Liver (tissue), 8 donors: ENCODE measurements at regions not wholly inside any gene's neighbourhood (a gene's known extent, or its start where the extent isn't known, plus 50 kb on each side); places are given as distances from the start of the nearest gene placed in this dataset.

ENCODE experiments used
- DNase-seq: peaks from one replicate; pipeline ENCODE4 v3.0.0-alpha.2; 2017; ENCODE audit warnings: low spot score
- H3K27ac ChIP-seq, 2 donors: one replicate each; pipeline ENCODE4 v1.7.0; 2013; ENCODE audit warnings: inconsistent platforms in 2 of 2, low read length in 2 of 2, control low read depth in 1 of 2, low read depth in 1 of 2, mild to moderate bottlenecking in 1 of 2
- H3K27me3 ChIP-seq, 4 donors: one replicate each; pipeline versions ENCODE4 v1.6.1 to v1.7.0; 2013; ENCODE audit warnings: low read length in 3 of 4, inconsistent platforms in 1 of 4, mild to moderate bottlenecking in 1 of 4, moderate library complexity in 1 of 4; ENCODE audit not compliant: control insufficient read depth in 4 of 4, insufficient read depth in 4 of 4
- H3K36me3 ChIP-seq, 4 donors: one replicate each; pipeline versions ENCODE4 v1.6.1 to v1.7.0; 2013; ENCODE audit warnings: low read length in 3 of 4, mild to moderate bottlenecking in 3 of 4, low read depth in 1 of 4, moderate library complexity in 1 of 4; ENCODE audit not compliant: control insufficient read depth in 4 of 4, insufficient read depth in 3 of 4
- H3K4me1 ChIP-seq, 4 donors: one replicate each; pipeline versions ENCODE4 v1.6.1 to v1.7.0; 2013; ENCODE audit warnings: low read length in 3 of 4, mild to moderate bottlenecking in 3 of 4, moderate library complexity in 1 of 4; ENCODE audit not compliant: control insufficient read depth in 4 of 4, insufficient read depth in 4 of 4
- H3K4me3 ChIP-seq, 3 donors: one replicate each; pipeline versions ENCODE4 v1.6.1 to v1.7.0; 2013; ENCODE audit warnings: low read length in 3 of 3, control low read depth in 1 of 3, low read depth in 1 of 3, mild to moderate bottlenecking in 1 of 3
- H3K9ac ChIP-seq, 2 donors: one replicate each; pipeline ENCODE4 v1.7.0; 2013; ENCODE audit warnings: low read length in 2 of 2, mild to moderate bottlenecking in 2 of 2, moderate library complexity in 2 of 2, control low read depth in 1 of 2, low read depth in 1 of 2
- H3K9me3 ChIP-seq, 4 donors: one replicate each; pipeline versions ENCODE4 v1.6.1 to v1.7.0; 2013; ENCODE audit warnings: low read length in 3 of 4; ENCODE audit not compliant: control insufficient read depth in 4 of 4
- ATF3 ChIP-seq: IDR thresholded peaks from 2 replicates; pipeline ENCODE4 v1.6.1; 2016; ENCODE audit warnings: antibody characterized with exemption
- CTCF ChIP-seq: fragments of 150-350 bp; IDR thresholded peaks from 2 replicates; pipeline ENCODE4 v1.5.1; 2017; ENCODE audit warnings: improper control_type of control experiment, low read depth, low read length; ENCODE audit not compliant: missing input control
- EGR1 ChIP-seq, 2 donors: IDR thresholded peaks; 2 replicates each; pipeline ENCODE4 v1.6.1; 2016 to 2018; ENCODE audit warnings: antibody characterized with exemption in 2 of 2, low read depth in 2 of 2
- FOXA1 ChIP-seq: IDR thresholded peaks from 2 replicates; pipeline ENCODE4 v1.6.1; 2016; ENCODE audit warnings: antibody characterized with exemption
- FOXA2 ChIP-seq: IDR thresholded peaks from 2 replicates; pipeline ENCODE4 v1.6.1; 2016; ENCODE audit warnings: antibody characterized with exemption
- GABPA ChIP-seq, 2 donors: IDR thresholded peaks in 1 of 2; conservative IDR thresholded peaks in 1 of 2; 2 replicates each; pipeline ENCODE4 v1.6.1; 2016; ENCODE audit warnings: antibody characterized with exemption in 2 of 2, mild to moderate bottlenecking in 1 of 2, moderate library complexity in 1 of 2
- HNF4A ChIP-seq, 2 donors: conservative IDR thresholded peaks; 2 replicates each; pipeline ENCODE4 v1.6.1; 2016; ENCODE audit warnings: antibody characterized with exemption in 2 of 2, mild to moderate bottlenecking in 2 of 2
- HNF4G ChIP-seq: IDR thresholded peaks from 2 replicates; pipeline ENCODE4 v1.6.1; 2016; ENCODE audit warnings: antibody characterized with exemption
- JUND ChIP-seq, 2 donors: IDR thresholded peaks; 2 replicates each; pipeline ENCODE4 v1.6.1; 2016; ENCODE audit warnings: antibody characterized with exemption in 2 of 2
- NR2F2 ChIP-seq: IDR thresholded peaks from 2 replicates; pipeline ENCODE4 v1.6.1; 2016; ENCODE audit warnings: antibody characterized with exemption
- RAD21 ChIP-seq, 2 donors: IDR thresholded peaks; 2 replicates each; pipeline ENCODE4 v1.6.1; 2016; ENCODE audit warnings: antibody characterized with exemption in 2 of 2, mild to moderate bottlenecking in 2 of 2
- RXRA ChIP-seq, 2 donors: IDR thresholded peaks; 2 replicates each; pipeline ENCODE4 v1.6.1; 2017 to 2018; ENCODE audit warnings: antibody characterized with exemption in 2 of 2, mild to moderate bottlenecking in 1 of 2
- SP1 ChIP-seq: IDR thresholded peaks from 2 replicates; pipeline ENCODE4 v1.6.1; 2018; ENCODE audit warnings: antibody characterized with exemption, mild to moderate bottlenecking
- TAF1 ChIP-seq: conservative IDR thresholded peaks from 2 replicates; pipeline ENCODE4 v1.6.1; 2016; ENCODE audit warnings: antibody characterized with exemption, mild to moderate bottlenecking
- YY1 ChIP-seq: IDR thresholded peaks from 2 replicates; pipeline ENCODE4 v1.6.1; 2016; ENCODE audit warnings: antibody characterized with exemption, mild to moderate bottlenecking
- WGBS: extraction: QIAGEN DNeasy Blood & Tissue Kit; methylation state at CpG from one replicate; pipeline ENCODE4 v1.1.7; 2013; 5-methylcytosine and 5-hydroxymethylcytosine counted together
- TF ChIP-seq, protein P1 (sequence below): IDR thresholded peaks from 2 replicates; pipeline ENCODE4 v1.6.1; 2016; ENCODE audit warnings: antibody characterized with exemption, mild to moderate bottlenecking
- TF ChIP-seq, protein P2 (sequence below): IDR thresholded peaks from 2 replicates; pipeline ENCODE4 v1.6.1; 2016; ENCODE audit warnings: antibody characterized with exemption
- TF ChIP-seq, protein P3 (sequence below): IDR thresholded peaks from 2 replicates; pipeline ENCODE4 v1.6.1; 2016; ENCODE audit warnings: antibody characterized with exemption
- donor health status: healthy.
- donor health status: healthy.
- donor health status: healthy.
- donor health status: healthy.
- donor health status: healthy.

GRCh38 chrX:794311-794710, 163.7 kb downstream of the SHOX start (continued):
- TF ChIP-seq CTCF, result no peak
- TF ChIP-seq RAD21 (IDR thresholded peaks at IDR 0.05), result no peak
- TF ChIP-seq NR2F2, result no peak

- DNase-seq, result no peak
- H3K27me3 ChIP-seq, result no peaks in the 10 kb centered on the region
- no peak overlapping the region for H3K4me3 ChIP-seq
- H3K9ac ChIP-seq, result no peak overlapping the region
- 68% methylated on average over 24 of the region's 24 CpGs for WGBS
- H3K36me3 ChIP-seq, result no peaks in the 10 kb centered on the region
- TF ChIP-seq NR2F2 (no peak), EGR1 (IDR thresholded peaks at IDR 0.05; ENCODE audit: low read depth in 2 of 2) (no peak), FOXA1 (no peak), JUND (IDR thresholded peaks at IDR 0.05) (no peak), HNF4A (conservative IDR thresholded peaks at IDR 0.05) (no peak), RAD21 (IDR thresholded peaks at IDR 0.05) (no peak), RXRA (IDR thresholded peaks at IDR 0.05) (no peak), GABPA (IDR thresholded peaks at IDR 0.05 in 1 of 2, conservative IDR thresholded peaks at IDR 0.05 in 1 of 2) (no peak), YY1 (no peak), CTCF (no peak), HNF4G (no peak), TAF1 (no peak), FOXA2 (no peak), ATF3 (no peak), SP1 (no peak)
- TF ChIP-seq, protein P1, sequence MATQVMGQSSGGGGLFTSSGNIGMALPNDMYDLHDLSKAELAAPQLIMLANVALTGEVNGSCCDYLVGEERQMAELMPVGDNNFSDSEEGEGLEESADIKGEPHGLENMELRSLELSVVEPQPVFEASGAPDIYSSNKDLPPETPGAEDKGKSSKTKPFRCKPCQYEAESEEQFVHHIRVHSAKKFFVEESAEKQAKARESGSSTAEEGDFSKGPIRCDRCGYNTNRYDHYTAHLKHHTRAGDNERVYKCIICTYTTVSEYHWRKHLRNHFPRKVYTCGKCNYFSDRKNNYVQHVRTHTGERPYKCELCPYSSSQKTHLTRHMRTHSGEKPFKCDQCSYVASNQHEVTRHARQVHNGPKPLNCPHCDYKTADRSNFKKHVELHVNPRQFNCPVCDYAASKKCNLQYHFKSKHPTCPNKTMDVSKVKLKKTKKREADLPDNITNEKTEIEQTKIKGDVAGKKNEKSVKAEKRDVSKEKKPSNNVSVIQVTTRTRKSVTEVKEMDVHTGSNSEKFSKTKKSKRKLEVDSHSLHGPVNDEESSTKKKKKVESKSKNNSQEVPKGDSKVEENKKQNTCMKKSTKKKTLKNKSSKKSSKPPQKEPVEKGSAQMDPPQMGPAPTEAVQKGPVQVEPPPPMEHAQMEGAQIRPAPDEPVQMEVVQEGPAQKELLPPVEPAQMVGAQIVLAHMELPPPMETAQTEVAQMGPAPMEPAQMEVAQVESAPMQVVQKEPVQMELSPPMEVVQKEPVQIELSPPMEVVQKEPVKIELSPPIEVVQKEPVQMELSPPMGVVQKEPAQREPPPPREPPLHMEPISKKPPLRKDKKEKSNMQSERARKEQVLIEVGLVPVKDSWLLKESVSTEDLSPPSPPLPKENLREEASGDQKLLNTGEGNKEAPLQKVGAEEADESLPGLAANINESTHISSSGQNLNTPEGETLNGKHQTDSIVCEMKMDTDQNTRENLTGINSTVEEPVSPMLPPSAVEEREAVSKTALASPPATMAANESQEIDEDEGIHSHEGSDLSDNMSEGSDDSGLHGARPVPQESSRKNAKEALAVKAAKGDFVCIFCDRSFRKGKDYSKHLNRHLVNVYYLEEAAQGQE, result no peak
- TF ChIP-seq, protein P2, sequence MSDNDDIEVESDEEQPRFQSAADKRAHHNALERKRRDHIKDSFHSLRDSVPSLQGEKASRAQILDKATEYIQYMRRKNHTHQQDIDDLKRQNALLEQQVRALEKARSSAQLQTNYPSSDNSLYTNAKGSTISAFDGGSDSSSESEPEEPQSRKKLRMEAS, result no peak
- TF ChIP-seq, protein P3, sequence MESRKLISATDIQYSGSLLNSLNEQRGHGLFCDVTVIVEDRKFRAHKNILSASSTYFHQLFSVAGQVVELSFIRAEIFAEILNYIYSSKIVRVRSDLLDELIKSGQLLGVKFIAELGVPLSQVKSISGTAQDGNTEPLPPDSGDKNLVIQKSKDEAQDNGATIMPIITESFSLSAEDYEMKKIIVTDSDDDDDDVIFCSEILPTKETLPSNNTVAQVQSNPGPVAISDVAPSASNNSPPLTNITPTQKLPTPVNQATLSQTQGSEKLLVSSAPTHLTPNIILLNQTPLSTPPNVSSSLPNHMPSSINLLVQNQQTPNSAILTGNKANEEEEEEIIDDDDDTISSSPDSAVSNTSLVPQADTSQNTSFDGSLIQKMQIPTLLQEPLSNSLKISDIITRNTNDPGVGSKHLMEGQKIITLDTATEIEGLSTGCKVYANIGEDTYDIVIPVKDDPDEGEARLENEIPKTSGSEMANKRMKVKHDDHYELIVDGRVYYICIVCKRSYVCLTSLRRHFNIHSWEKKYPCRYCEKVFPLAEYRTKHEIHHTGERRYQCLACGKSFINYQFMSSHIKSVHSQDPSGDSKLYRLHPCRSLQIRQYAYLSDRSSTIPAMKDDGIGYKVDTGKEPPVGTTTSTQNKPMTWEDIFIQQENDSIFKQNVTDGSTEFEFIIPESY, result no peak
- H3K4me1 ChIP-seq, result no peaks in the 10 kb centered on the region
- H3K9me3 ChIP-seq, result peaks cover 0 to 3% (median under 1%) of the 10 kb centered on the region in 4 donors
- H3K27ac ChIP-seq, result no peak overlapping the region
These were observed 162.7 kb downstream of the SHOX start for GRCh38 chrX:793216-793770.
